Panc1 (cell line): ENCODE measurements at regions not wholly inside any gene's neighbourhood (a gene's known extent, or its start where the extent isn't known, plus 50 kb on each side); places are given as distances from the start of the nearest gene placed in this dataset.

Experiments used
- ATAC-seq: fragments of 200-7000 bp; cut with Tn5 transposase; 2 replicates; pipeline ENCODE4 v1.9.1; 2020; ENCODE audit warnings: mild to moderate bottlenecking, moderate library complexity
- BruUV-seq: library from RNA; stranded (reverse); fragments of 400-500 nt; replicated peaks from 2 replicates; lab custom pipeline; 2021; lab: Mats Ljungman, UMichigan
- CTCF ChIA-PET: fragments of 300-600 bp; sonication (Branson Sonifier 250); formaldehyde crosslinking; loops from one replicate; lab custom pipeline; 2022; ENCODE audit warnings: antibody characterized with exemption; lab: Charles Lee
- POLR2A ChIA-PET: fragments of 300-600 bp; sonication (Branson Sonifier 250); formaldehyde crosslinking; loops from one replicate; lab custom pipeline; 2022; ENCODE audit warnings: antibody characterized with exemption; lab: Charles Lee
- DNase-seq: peaks from one replicate; pipeline ENCODE4 v3.0.0-alpha.2; 2010; ENCODE audit warnings: low read depth, low spot score
- H3K27ac ChIP-seq: 2 replicates; pipeline ENCODE4 v1.5.1; 2011; ENCODE audit warnings: mild to moderate bottlenecking, low read length, inconsistent platforms
- H3K27me3 ChIP-seq: fragments of 200-500 bp; sonication (Bioruptor generic); 2 replicates; pipeline ENCODE4 v1.6.0; 2014; ENCODE audit warnings: low read length, inconsistent platforms; ENCODE audit not compliant: control insufficient read depth, insufficient read depth
- H3K36me3 ChIP-seq: fragments of 200-500 bp; sonication (Bioruptor generic); 2 replicates; pipeline ENCODE4 v1.5.1; 2014; ENCODE audit warnings: inconsistent platforms, mild to moderate bottlenecking, low read length, moderate library complexity; ENCODE audit not compliant: control insufficient read depth, insufficient read depth
- H3K4me1 ChIP-seq: 2 replicates; pipeline ENCODE4 v1.5.1; 2011; ENCODE audit warnings: inconsistent platforms, mild to moderate bottlenecking, low read length, moderate library complexity; ENCODE audit not compliant: control insufficient read depth, insufficient read depth
- H3K4me3 ChIP-seq, 2 experiments: 2 replicates each; pipeline ENCODE4 v1.5.1; 2011 to 2012; ENCODE audit warnings: low read depth in 2 of 2, low read length in 2 of 2, mild to moderate bottlenecking in 2 of 2, inconsistent platforms in 1 of 2, moderate library complexity in 1 of 2
- H3K9me3 ChIP-seq: fragments of 200-500 bp; sonication (Bioruptor generic); 2 replicates; pipeline ENCODE4 v1.5.1; 2014; ENCODE audit warnings: low read depth, mild to moderate bottlenecking, inconsistent platforms, low read length, moderate library complexity; ENCODE audit not compliant: control insufficient read depth, insufficient read depth
- POLR2AphosphoS5 ChIP-seq: IDR thresholded peaks from 2 replicates; pipeline ENCODE4 v1.6.1; 2012; ENCODE audit warnings: mild to moderate bottlenecking, low read depth, low read length, moderate library complexity
- REST ChIP-seq, 2 experiments: IDR thresholded peaks; 2 replicates each; pipeline ENCODE4 v1.6.1; 2011 to 2012; ENCODE audit warnings: low read depth in 2 of 2, control low read depth in 1 of 2, low read length in 1 of 2, mild to moderate bottlenecking in 1 of 2, moderate library complexity in 1 of 2; ENCODE audit not compliant: insufficient read depth in 1 of 2
- SIN3A ChIP-seq: IDR thresholded peaks from 2 replicates; pipeline ENCODE4 v1.6.1; 2012; ENCODE audit warnings: low read depth, mild to moderate bottlenecking, low read length, moderate library complexity, borderline replicate concordance; ENCODE audit not compliant: insufficient read depth
- TCF7L2 ChIP-seq: IDR thresholded peaks from 2 replicates; pipeline ENCODE4 v1.6.1; 2011; ENCODE audit warnings: mild to moderate bottlenecking, low read depth, low read length, inconsistent platforms
- in situ Hi-C: cut with HindIII; loops from 2 replicates; pipeline ENCODE4 v1.10.0; 2016; ENCODE audit warnings: low sequenced_read_pairs, low pct_unique_long_range_greater_than_20kb
- intact Hi-C: fragments of 100-400 bp; cut with micrococcal nuclease; formaldehyde crosslinking; loops from one replicate; pipeline ENCODE4 v1.10.0; 2022; ENCODE audit not compliant: unreplicated experiment
- TF ChIP-seq, protein P1 (sequence below): fragments of 450-650 bp; IDR thresholded peaks from 2 replicates; pipeline ENCODE4 v1.5.1; 2017; ENCODE audit warnings: mild to moderate bottlenecking

DNA sequence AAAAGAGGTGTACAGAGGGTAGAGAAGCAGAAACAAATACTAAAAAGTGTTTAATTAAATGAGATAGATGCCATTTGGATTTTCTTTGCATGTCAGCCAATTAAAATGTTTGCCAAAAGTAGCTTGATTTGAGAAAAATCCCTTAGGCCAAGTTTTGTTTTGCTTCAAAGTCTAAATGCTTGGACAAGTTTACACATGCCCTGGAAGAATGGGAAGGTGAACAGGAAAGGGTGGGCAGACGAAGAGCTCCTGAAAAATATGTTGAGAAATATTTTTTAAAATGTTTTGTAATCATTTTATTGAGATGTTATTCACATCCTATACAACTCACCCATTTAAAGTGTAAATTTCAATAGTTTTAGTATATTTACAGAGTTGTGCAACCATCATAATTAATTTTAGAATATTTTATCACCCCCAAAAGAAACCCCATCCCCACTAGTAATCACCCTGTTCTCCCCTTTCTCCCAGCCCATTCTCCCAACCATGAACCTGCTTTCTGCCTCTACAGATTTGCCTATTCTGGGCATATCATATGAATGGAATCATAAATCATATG is 98.5 kb upstream of the ANK3 start:
- BruUV-seq = no TSS peak
- no peaks in the 10 kb centered on the region for H3K27me3 ChIP-seq
- peaks cover 3% of the 10 kb centered on the region; the same call in 1 of the 2 replicates for H3K9me3 ChIP-seq
- in situ Hi-C loops = no loop called here
- POLR2A ChIA-PET = no interaction called here
- no peaks in the 10 kb centered on the region for H3K36me3 ChIP-seq
- H3K27ac ChIP-seq = peak overlapping the region; percentile 32; the same call in 1 of the 2 replicates
- intact Hi-C loops = no loop called here
- CTCF ChIA-PET = no interaction called here
- no peak for TF ChIP-seq TCF7L2
- no peak for TF ChIP-seq POLR2AphosphoS5
- TF ChIP-seq, protein P1, sequence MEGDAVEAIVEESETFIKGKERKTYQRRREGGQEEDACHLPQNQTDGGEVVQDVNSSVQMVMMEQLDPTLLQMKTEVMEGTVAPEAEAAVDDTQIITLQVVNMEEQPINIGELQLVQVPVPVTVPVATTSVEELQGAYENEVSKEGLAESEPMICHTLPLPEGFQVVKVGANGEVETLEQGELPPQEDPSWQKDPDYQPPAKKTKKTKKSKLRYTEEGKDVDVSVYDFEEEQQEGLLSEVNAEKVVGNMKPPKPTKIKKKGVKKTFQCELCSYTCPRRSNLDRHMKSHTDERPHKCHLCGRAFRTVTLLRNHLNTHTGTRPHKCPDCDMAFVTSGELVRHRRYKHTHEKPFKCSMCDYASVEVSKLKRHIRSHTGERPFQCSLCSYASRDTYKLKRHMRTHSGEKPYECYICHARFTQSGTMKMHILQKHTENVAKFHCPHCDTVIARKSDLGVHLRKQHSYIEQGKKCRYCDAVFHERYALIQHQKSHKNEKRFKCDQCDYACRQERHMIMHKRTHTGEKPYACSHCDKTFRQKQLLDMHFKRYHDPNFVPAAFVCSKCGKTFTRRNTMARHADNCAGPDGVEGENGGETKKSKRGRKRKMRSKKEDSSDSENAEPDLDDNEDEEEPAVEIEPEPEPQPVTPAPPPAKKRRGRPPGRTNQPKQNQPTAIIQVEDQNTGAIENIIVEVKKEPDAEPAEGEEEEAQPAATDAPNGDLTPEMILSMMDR = no peak
- no peak for TF ChIP-seq REST (IDR thresholded peaks at IDR 0.05; ENCODE audit: insufficient read depth in 1 of 2, low read depth in 2 of 2, low read length in 1 of 2)
- ATAC-seq (no peak), DNase-seq (no peak)
- no peak overlapping the region for H3K4me3 ChIP-seq
- H3K4me1 ChIP-seq = no peaks in the 10 kb centered on the region

DNA sequence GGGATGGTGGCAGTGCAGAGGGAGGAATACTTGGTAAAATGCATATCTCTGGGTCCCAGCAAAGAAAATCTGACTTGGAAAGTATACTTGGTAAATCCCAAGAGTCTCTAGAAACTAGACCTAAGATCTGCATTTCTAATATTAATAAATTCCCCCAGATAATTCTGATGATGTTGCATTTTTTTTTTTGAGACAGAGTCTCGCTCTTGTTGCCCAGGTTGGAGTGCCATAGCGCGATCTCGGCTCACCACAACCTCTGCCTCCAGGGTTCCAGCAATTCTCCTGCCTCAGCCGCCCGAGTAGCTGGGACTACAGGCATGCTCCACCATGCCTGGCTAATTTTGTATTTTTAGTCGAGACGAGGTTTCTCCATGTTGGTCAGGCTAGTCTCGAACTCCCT is 97.9 kb upstream of the ANK3 start:
- no peaks in the 10 kb centered on the region for H3K27me3 ChIP-seq
- POLR2A ChIA-PET = no interaction called here
- H3K9me3 ChIP-seq = peaks cover 3% of the 10 kb centered on the region; the same call in 1 of the 2 replicates
- DNase-seq (no peak), ATAC-seq (no peak)
- no TSS peak for BruUV-seq
- no peaks in the 10 kb centered on the region for H3K4me1 ChIP-seq
- in situ Hi-C loops (no loop called here), intact Hi-C loops (no loop called here)
- H3K27ac ChIP-seq = peak overlapping the region; percentile 11; the same call in 1 of the 2 replicates
- no peak overlapping the region for H3K4me3 ChIP-seq
- H3K36me3 ChIP-seq = no peaks in the 10 kb centered on the region
- no peak for TF ChIP-seq REST (IDR thresholded peaks at IDR 0.05; ENCODE audit: insufficient read depth in 1 of 2, low read depth in 2 of 2, low read length in 1 of 2)
- TF ChIP-seq TCF7L2 = no peak
- TF ChIP-seq, protein P1 = no peak
- no peak for TF ChIP-seq POLR2AphosphoS5
- TF ChIP-seq SIN3A = no peak
- CTCF ChIA-PET = no interaction called here
